A673 (cell line): ENCODE measurements at regions not wholly inside any gene's neighbourhood (a gene's known extent, or its start where the extent isn't known, plus 50 kb on each side); places are given as distances from the start of the nearest gene placed in this dataset.

ENCODE experiments used
- BruUV-seq: library from RNA; stranded (reverse); fragments of 400-500 nt; replicated peaks from 2 replicates; lab custom pipeline; 2021; lab: Mats Ljungman, UMichigan
- CTCF ChIA-PET: fragments of 300-600 bp; sonication (Branson Sonifier 250); formaldehyde crosslinking; loops from one replicate; lab custom pipeline; 2022; ENCODE audit warnings: antibody characterized with exemption; lab: Charles Lee
- POLR2A ChIA-PET: fragments of 300-600 bp; sonication (Branson Sonifier 250); formaldehyde crosslinking; loops from one replicate; lab custom pipeline; 2022; ENCODE audit warnings: antibody characterized with exemption; ENCODE audit not compliant: low non-redundant PET; lab: Charles Lee
- DNase-seq: peaks from one replicate; pipeline ENCODE4 v3.0.0-alpha.2; 2015; ENCODE audit warnings: low spot score
- H3K27ac ChIP-seq: fragments of 200-600 bp; sonication (generic); 2 replicates; pipeline ENCODE4 v1.5.1; 2016; ENCODE audit warnings: mixed run types, low read depth, mild to moderate bottlenecking, mixed read lengths, antibody characterized with exemption, low read length; ENCODE audit not compliant: poor library complexity, severe bottlenecking
- H3K27me3 ChIP-seq: fragments of 200-600 bp; sonication (generic); replicated peaks from 2 replicates; pipeline ENCODE4 v1.6.1; 2017; ENCODE audit warnings: mixed run types, low read depth, mild to moderate bottlenecking, mixed read lengths, antibody characterized with exemption, low read length; ENCODE audit not compliant: insufficient read depth, poor library complexity
- H3K36me3 ChIP-seq: fragments of 200-600 bp; sonication (generic); 2 replicates; pipeline ENCODE4 v1.6.1; 2016; ENCODE audit warnings: mixed run types, mild to moderate bottlenecking, mixed read lengths, antibody characterized with exemption, low read length; ENCODE audit not compliant: insufficient read depth, poor library complexity, severe bottlenecking
- H3K4me1 ChIP-seq: fragments of 200-600 bp; sonication (generic); 2 replicates; pipeline ENCODE4 v1.6.1; 2017; ENCODE audit warnings: mixed run types, mild to moderate bottlenecking, mixed read lengths, antibody characterized with exemption, low read length; ENCODE audit not compliant: insufficient read depth, poor library complexity, severe bottlenecking
- H3K4me3 ChIP-seq: fragments of 200-600 bp; sonication (generic); 2 replicates; pipeline ENCODE4 v1.5.1; 2016; ENCODE audit warnings: low read depth, mixed run types, mild to moderate bottlenecking, mixed read lengths, low read length; ENCODE audit not compliant: poor library complexity, severe bottlenecking
- H3K9me3 ChIP-seq: fragments of 200-600 bp; sonication (generic); 2 replicates; pipeline ENCODE4 v1.6.1; 2016; ENCODE audit warnings: mixed run types, low read depth, mild to moderate bottlenecking, mixed read lengths, antibody characterized with exemption, low read length; ENCODE audit not compliant: poor library complexity, severe bottlenecking
- CTCF ChIP-seq: fragments of 300-800, 200-600 bp; sonication (generic); conservative IDR thresholded peaks from 2 replicates; pipeline ENCODE4 v1.5.1; 2017; ENCODE audit warnings: low read depth, mild to moderate bottlenecking, antibody characterized with exemption, low read length, moderate library complexity, mixed read lengths
- EZH2 ChIP-seq: fragments of 200-600 bp; sonication (generic); IDR thresholded peaks from 2 replicates; pipeline ENCODE4 v1.6.1; 2017; ENCODE audit warnings: borderline replicate concordance, low read depth, mild to moderate bottlenecking, mixed read lengths, antibody characterized with exemption, low read length; ENCODE audit not compliant: poor library complexity, severe bottlenecking
- intact Hi-C: fragments of 100-400 bp; cut with micrococcal nuclease; formaldehyde crosslinking; loops from one replicate; pipeline ENCODE4 v1.10.0; 2022; ENCODE audit not compliant: unreplicated experiment

DNA sequence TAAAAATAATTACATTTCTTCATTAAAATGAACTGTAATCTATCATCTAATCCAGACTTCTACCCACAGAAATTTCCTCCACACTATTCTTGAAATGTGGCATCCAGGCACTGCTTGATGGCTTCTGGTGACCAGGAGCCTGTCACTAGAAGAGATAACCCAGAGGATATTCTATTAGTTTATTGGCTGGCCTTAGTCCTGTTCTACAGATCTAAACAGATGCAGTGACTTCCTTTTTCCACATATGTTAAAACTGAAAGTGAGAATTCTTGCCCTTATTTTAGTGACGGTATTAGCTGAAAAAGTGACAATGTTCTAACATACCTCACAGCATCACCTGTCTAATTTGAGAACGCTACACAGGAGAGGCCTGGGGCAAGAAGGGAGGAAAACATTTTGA lies 775.4 kb downstream of the TSN start:
- ChIA-PET POLR2A (no interaction called here), CTCF (interaction anchor here (0.7 kb wide), 1 partner anchor 622 kb away, joined by 3 read pairs; no protein-coding TSS in a partner anchor)
- Histone ChIP-seq H3K9me3 (no peaks in the 10 kb centered on the region), H3K27me3 (no peaks in the 10 kb centered on the region), H3K4me3 (no peak overlapping the region), H3K36me3 (no peaks in the 10 kb centered on the region), H3K4me1 (no peaks in the 10 kb centered on the region), H3K27ac (no peak overlapping the region)
- intact Hi-C loops, result no loop called here
- no TSS peak for BruUV-seq
- no peak for DNase-seq
- no peak for TF ChIP-seq EZH2
- TF ChIP-seq CTCF, result no peak

DNA sequence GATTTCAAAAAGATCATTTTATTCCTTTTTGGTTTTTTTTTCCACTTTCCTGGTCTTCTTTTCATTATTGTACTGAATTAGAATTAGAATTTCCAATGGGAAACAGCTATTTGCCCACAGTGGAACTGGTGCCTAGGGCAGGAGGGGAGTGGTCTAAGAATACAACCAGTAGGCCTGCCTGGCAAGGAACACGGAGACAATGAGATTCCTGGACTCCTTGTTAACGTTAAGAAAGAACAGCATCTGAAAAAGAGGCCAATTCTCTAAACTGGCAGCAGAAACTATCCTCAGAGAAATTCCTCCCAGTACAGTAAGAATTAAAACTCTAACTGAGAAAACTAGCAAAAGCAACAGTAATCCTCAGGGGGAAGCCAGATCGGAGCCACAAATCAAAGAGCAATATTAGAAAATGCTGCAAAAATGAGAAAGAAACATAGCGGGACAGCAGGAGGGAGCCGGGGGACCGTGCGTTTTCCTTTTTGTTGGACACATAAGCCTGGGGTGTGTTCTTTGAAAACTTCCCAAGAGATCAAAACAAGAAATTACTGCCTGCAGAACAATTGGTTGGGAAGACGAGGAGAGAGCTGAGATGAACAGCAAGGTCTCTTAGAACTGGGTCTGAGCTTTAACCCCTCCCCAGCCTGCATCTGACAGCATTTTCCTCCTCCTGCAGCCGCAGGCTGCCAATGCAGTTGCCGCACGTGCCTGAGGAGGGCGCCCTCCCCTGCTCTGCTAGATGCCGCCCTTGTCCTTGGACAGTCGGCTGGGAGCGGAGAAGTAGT lies 776.0 kb downstream of the TSN start:
- Histone ChIP-seq H3K36me3 (no peaks in the 10 kb centered on the region), H3K27ac (no peak overlapping the region), H3K9me3 (no peaks in the 10 kb centered on the region), H3K27me3 (no peaks in the 10 kb centered on the region), H3K4me1 (no peaks in the 10 kb centered on the region), H3K4me3 (no peak overlapping the region)
- no peak for TF ChIP-seq EZH2
- TF ChIP-seq CTCF, result peak; percentile 67
- DNase-seq, result peak; percentile 33
- intact Hi-C loops, result no loop called here
- BruUV-seq, result no TSS peak
- CTCF ChIA-PET, result interaction anchor here (0.7 kb wide), 1 partner anchor 622 kb away, joined by 3 read pairs; no protein-coding TSS in a partner anchor
- POLR2A ChIA-PET, result no interaction called here

DNA sequence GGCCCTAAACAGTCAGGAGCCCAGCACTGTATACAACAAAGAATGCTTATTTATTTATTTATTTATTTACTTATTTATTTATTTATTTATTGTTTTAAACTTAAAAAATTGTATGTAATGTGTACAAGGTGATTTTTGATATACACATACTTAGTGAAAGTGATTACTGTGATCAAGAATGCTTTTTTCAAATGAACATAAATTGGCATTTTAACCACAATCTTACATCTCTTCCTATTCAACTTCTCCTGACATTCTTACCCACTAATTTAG lies 776.6 kb downstream of the TSN start:
- H3K4me3 ChIP-seq, result no peak overlapping the region
- H3K4me1 ChIP-seq, result no peaks in the 10 kb centered on the region
- no TSS peak for BruUV-seq
- intact Hi-C loops, result no loop called here
- DNase-seq, result no peak
- CTCF ChIA-PET, result no interaction called here
- H3K27ac ChIP-seq, result no peak overlapping the region
- H3K36me3 ChIP-seq, result no peaks in the 10 kb centered on the region
- TF ChIP-seq CTCF, result no peak; the same call in 1 of the 2 replicates
- no peak for TF ChIP-seq EZH2
- POLR2A ChIA-PET, result no interaction called here
- H3K27me3 ChIP-seq, result no peaks in the 10 kb centered on the region
- H3K9me3 ChIP-seq, result no peaks in the 10 kb centered on the region
